Peyer's patch (tissue), 4 donors: ENCODE measurements at regions not wholly inside any gene's neighbourhood (a gene's known extent, or its start where the extent isn't known, plus 50 kb on each side); places are given as distances from the start of the nearest gene placed in this dataset.
"Not testable (repeated sequence)": the region's sequence is repeated elsewhere in the genome, so short reads cannot be mapped to it uniquely, and the experiment has no call there.

Experiments
- CTCF ChIP-seq, 6 experiments: fragments of 450-650 bp in 4 of 6; fragments of 200-600 bp in 2 of 6; sonication (generic) in 1 of 6; IDR thresholded peaks; one replicate each; pipeline ENCODE4 v1.5.1; 2017 to 2019; ENCODE audit warnings: antibody characterized with exemption in 6 of 6, mild to moderate bottlenecking in 3 of 6, moderate library complexity in 1 of 6
- POLR2A ChIP-seq, 2 donors: fragments of 450-650 bp; IDR thresholded peaks; one replicate each; pipeline ENCODE4 v1.5.1; 2017; ENCODE audit warnings: antibody characterized with exemption in 2 of 2, mild to moderate bottlenecking in 2 of 2, moderate library complexity in 2 of 2

GRCh38 chr7:73220357-73220756, 88.3 kb downstream of the NSUN5 start:
- not testable (repeated sequence) for TF ChIP-seq CTCF, POLR2A (IDR thresholded peaks at IDR 0.05)
